Prostate gland (tissue), 2 donors: ENCODE measurements at regions not wholly inside any gene's neighbourhood (a gene's known extent, or its start where the extent isn't known, plus 50 kb on each side); places are given as distances from the start of the nearest gene placed in this dataset.

ENCODE experiments used
- CTCF ChIP-seq, 4 experiments: fragments of 200-600 bp in 2 of 4; fragments of 450-650 bp in 2 of 4; sonication (generic) in 2 of 4; IDR thresholded peaks; 1 replicate in 3 of 4; 2 replicates in 1 of 4; pipeline ENCODE4 v1.5.1; 2016 to 2019; ENCODE audit warnings: antibody characterized with exemption in 4 of 4, mild to moderate bottlenecking in 2 of 4, moderate library complexity in 2 of 4
- POLR2A ChIP-seq: fragments of 450-650 bp; IDR thresholded peaks from one replicate; pipeline ENCODE4 v1.6.1; 2016; ENCODE audit warnings: antibody characterized with exemption, mild to moderate bottlenecking

GRCh38 chr9:82170866-82171265 lies 182.3 kb downstream of the SPATA31D1 start:
- TF ChIP-seq POLR2A (no peak), CTCF (IDR thresholded peaks at IDR 0.05) (no peak)
